Panc1 (cell line): ENCODE measurements at regions not wholly inside any gene's neighbourhood (a gene's known extent, or its start where the extent isn't known, plus 50 kb on each side); places are given as distances from the start of the nearest gene placed in this dataset.
"Not testable (repeated sequence)": the region's sequence is repeated elsewhere in the genome, so short reads cannot be mapped to it uniquely, and the experiment has no call there.

Experiments used
- ATAC-seq: fragments of 200-7000 bp; cut with Tn5 transposase; 2 replicates; pipeline ENCODE4 v1.9.1; 2020; ENCODE audit warnings: mild to moderate bottlenecking, moderate library complexity
- BruUV-seq: library from RNA; stranded (reverse); fragments of 400-500 nt; replicated peaks from 2 replicates; lab custom pipeline; 2021; lab: Mats Ljungman, UMichigan
- CTCF ChIA-PET: fragments of 300-600 bp; sonication (Branson Sonifier 250); formaldehyde crosslinking; loops from one replicate; lab custom pipeline; 2022; ENCODE audit warnings: antibody characterized with exemption; lab: Charles Lee
- POLR2A ChIA-PET: fragments of 300-600 bp; sonication (Branson Sonifier 250); formaldehyde crosslinking; loops from one replicate; lab custom pipeline; 2022; ENCODE audit warnings: antibody characterized with exemption; lab: Charles Lee
- DNase-seq: peaks from one replicate; pipeline ENCODE4 v3.0.0-alpha.2; 2010; ENCODE audit warnings: low read depth, low spot score
- H3K27ac ChIP-seq: 2 replicates; pipeline ENCODE4 v1.5.1; 2011; ENCODE audit warnings: mild to moderate bottlenecking, low read length, inconsistent platforms
- H3K27me3 ChIP-seq: fragments of 200-500 bp; sonication (Bioruptor generic); 2 replicates; pipeline ENCODE4 v1.6.0; 2014; ENCODE audit warnings: low read length, inconsistent platforms; ENCODE audit not compliant: control insufficient read depth, insufficient read depth
- H3K36me3 ChIP-seq: fragments of 200-500 bp; sonication (Bioruptor generic); 2 replicates; pipeline ENCODE4 v1.5.1; 2014; ENCODE audit warnings: inconsistent platforms, mild to moderate bottlenecking, low read length, moderate library complexity; ENCODE audit not compliant: control insufficient read depth, insufficient read depth
- H3K4me1 ChIP-seq: 2 replicates; pipeline ENCODE4 v1.5.1; 2011; ENCODE audit warnings: inconsistent platforms, mild to moderate bottlenecking, low read length, moderate library complexity; ENCODE audit not compliant: control insufficient read depth, insufficient read depth
- H3K4me3 ChIP-seq, 2 experiments: 2 replicates each; pipeline ENCODE4 v1.5.1; 2011 to 2012; ENCODE audit warnings: low read depth in 2 of 2, low read length in 2 of 2, mild to moderate bottlenecking in 2 of 2, inconsistent platforms in 1 of 2, moderate library complexity in 1 of 2
- H3K9me3 ChIP-seq: fragments of 200-500 bp; sonication (Bioruptor generic); 2 replicates; pipeline ENCODE4 v1.5.1; 2014; ENCODE audit warnings: low read depth, mild to moderate bottlenecking, inconsistent platforms, low read length, moderate library complexity; ENCODE audit not compliant: control insufficient read depth, insufficient read depth
- CTCF ChIP-seq: fragments of 450-650 bp; IDR thresholded peaks from 2 replicates; pipeline ENCODE4 v1.5.1; 2017; ENCODE audit warnings: mild to moderate bottlenecking
- REST ChIP-seq, 2 experiments: IDR thresholded peaks; 2 replicates each; pipeline ENCODE4 v1.6.1; 2011 to 2012; ENCODE audit warnings: low read depth in 2 of 2, control low read depth in 1 of 2, low read length in 1 of 2, mild to moderate bottlenecking in 1 of 2, moderate library complexity in 1 of 2; ENCODE audit not compliant: insufficient read depth in 1 of 2
- in situ Hi-C: cut with HindIII; loops from 2 replicates; pipeline ENCODE4 v1.10.0; 2016; ENCODE audit warnings: low sequenced_read_pairs, low pct_unique_long_range_greater_than_20kb
- intact Hi-C: fragments of 100-400 bp; cut with micrococcal nuclease; formaldehyde crosslinking; loops from one replicate; pipeline ENCODE4 v1.10.0; 2022; ENCODE audit not compliant: unreplicated experiment

GRCh38 chr5:99156688-99157087, 227.9 kb upstream of the CHD1 start:
- CTCF ChIA-PET = no interaction called here
- Histone ChIP-seq H3K4me1 (no peaks in the 10 kb centered on the region), H3K36me3 (no peaks in the 10 kb centered on the region), H3K9me3 (no peaks in the 10 kb centered on the region), H3K27me3 (no peaks in the 10 kb centered on the region), H3K27ac (no peak overlapping the region), H3K4me3 (no peak overlapping the region)
- intact Hi-C loops (no loop called here), in situ Hi-C loops (no loop called here)
- TF ChIP-seq REST (IDR thresholded peaks at IDR 0.05; ENCODE audit: insufficient read depth in 1 of 2, low read depth in 2 of 2, low read length in 1 of 2) (no peak), CTCF (no peak)
- no TSS peak for BruUV-seq
- ATAC-seq = no peak
- DNase-seq = no peak
- POLR2A ChIA-PET = no interaction called here

- BruUV-seq, CTCF ChIA-PET: not testable (repeated sequence)
These were observed 214.5 kb upstream of the CHD1 start for GRCh38 chr5:99143283-99143795.

GRCh38 chr5:99141534-99142128, 212.8 kb upstream of the CHD1 start:
- no peak for DNase-seq
- H3K36me3 ChIP-seq = no peaks in the 10 kb centered on the region
- ChIA-PET POLR2A (no interaction called here), CTCF (no interaction called here)
- H3K4me1 ChIP-seq = no peaks in the 10 kb centered on the region
- H3K27ac ChIP-seq = no peak overlapping the region
- no peaks in the 10 kb centered on the region for H3K9me3 ChIP-seq
- TF ChIP-seq REST (IDR thresholded peaks at IDR 0.05; ENCODE audit: insufficient read depth in 1 of 2, low read depth in 2 of 2, low read length in 1 of 2) (no peak), CTCF (no peak)
- ATAC-seq = no peak
- BruUV-seq = no TSS peak
- H3K4me3 ChIP-seq = no peak overlapping the region
- intact Hi-C loops (no loop called here), in situ Hi-C loops (no loop called here)
- no peaks in the 10 kb centered on the region for H3K27me3 ChIP-seq

More at GRCh38 chr5:99143283-99143795, 214.5 kb upstream of the CHD1 start:
- H3K9me3 ChIP-seq, in situ Hi-C loops, H3K4me1 ChIP-seq, POLR2A ChIA-PET, DNase-seq, H3K27ac ChIP-seq, H3K27me3 ChIP-seq, intact Hi-C loops, ATAC-seq, H3K4me3 ChIP-seq, H3K36me3 ChIP-seq: not testable (repeated sequence)
